ENCODE measurements at regions not wholly inside any gene's neighbourhood (a gene's known extent, or its start where the extent isn't known, plus 50 kb on each side); places are given as distances from the start of the nearest gene placed in this dataset.

DNA sequence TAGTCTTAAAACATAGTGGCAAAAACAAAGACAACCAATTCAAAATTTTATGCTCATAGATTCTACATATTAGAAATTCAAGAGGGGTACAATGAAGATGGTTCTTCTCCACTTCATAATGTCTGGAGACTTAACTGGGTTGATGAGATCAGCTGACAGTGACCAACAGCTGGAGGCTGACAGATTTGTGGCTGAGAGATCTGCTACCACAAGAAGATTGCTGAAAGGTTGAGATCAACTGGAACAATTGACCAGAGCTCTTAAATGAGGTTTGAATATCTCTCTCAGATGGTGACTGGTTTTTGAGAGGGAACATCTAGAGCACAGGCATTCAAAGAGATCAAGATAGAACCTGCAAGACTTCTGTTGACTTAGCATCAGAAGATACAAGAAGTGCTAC is 254.1 kb upstream of the ARPP21 start:
- H3K9me3 ChIP-seq (ENCODE audit: low read length), result no peaks in the 10 kb centered on the region
- H3K9me2 ChIP-seq (ENCODE audit: insufficient read depth, low read length), result no peaks in the 10 kb centered on the region
- no peaks in the 10 kb centered on the region for H3K27me3 ChIP-seq (ENCODE audit: insufficient read depth, low read depth, low read length)
- no peak overlapping the region for H3K4me3 ChIP-seq (ENCODE audit: low read length)
- no peak overlapping the region for H2AFZ ChIP-seq (ENCODE audit: low read depth, low read length)
- no peaks in the 10 kb centered on the region for H4K20me1 ChIP-seq (ENCODE audit: insufficient read depth)
- TF ChIP-seq EZH2 (IDR thresholded peaks at IDR 0.05; ENCODE audit: borderline replicate concordance, insufficient read depth, low read length, poor library complexity, severe bottlenecking), result no peak
- TF ChIP-seq, protein P1, sequence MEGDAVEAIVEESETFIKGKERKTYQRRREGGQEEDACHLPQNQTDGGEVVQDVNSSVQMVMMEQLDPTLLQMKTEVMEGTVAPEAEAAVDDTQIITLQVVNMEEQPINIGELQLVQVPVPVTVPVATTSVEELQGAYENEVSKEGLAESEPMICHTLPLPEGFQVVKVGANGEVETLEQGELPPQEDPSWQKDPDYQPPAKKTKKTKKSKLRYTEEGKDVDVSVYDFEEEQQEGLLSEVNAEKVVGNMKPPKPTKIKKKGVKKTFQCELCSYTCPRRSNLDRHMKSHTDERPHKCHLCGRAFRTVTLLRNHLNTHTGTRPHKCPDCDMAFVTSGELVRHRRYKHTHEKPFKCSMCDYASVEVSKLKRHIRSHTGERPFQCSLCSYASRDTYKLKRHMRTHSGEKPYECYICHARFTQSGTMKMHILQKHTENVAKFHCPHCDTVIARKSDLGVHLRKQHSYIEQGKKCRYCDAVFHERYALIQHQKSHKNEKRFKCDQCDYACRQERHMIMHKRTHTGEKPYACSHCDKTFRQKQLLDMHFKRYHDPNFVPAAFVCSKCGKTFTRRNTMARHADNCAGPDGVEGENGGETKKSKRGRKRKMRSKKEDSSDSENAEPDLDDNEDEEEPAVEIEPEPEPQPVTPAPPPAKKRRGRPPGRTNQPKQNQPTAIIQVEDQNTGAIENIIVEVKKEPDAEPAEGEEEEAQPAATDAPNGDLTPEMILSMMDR (IDR thresholded peaks at IDR 0.05; ENCODE audit: poor library complexity, severe bottlenecking), result no peak
- no peak overlapping the region for H3K27ac ChIP-seq (ENCODE audit: low read length)
- no peak overlapping the region for H3K9ac ChIP-seq (ENCODE audit: low read length)
- no peak overlapping the region for H3K4me2 ChIP-seq (ENCODE audit: low read length)
- no peaks in the 10 kb centered on the region for H3F3A ChIP-seq (ENCODE audit: insufficient read depth, low read length, poor library complexity, severe bottlenecking)
- no peaks in the 10 kb centered on the region for H3K79me2 ChIP-seq (replicated peaks; ENCODE audit: insufficient read depth, low read length)
- H3K36me3 ChIP-seq (ENCODE audit: insufficient read depth, low read length), result no peaks in the 10 kb centered on the region

DNA sequence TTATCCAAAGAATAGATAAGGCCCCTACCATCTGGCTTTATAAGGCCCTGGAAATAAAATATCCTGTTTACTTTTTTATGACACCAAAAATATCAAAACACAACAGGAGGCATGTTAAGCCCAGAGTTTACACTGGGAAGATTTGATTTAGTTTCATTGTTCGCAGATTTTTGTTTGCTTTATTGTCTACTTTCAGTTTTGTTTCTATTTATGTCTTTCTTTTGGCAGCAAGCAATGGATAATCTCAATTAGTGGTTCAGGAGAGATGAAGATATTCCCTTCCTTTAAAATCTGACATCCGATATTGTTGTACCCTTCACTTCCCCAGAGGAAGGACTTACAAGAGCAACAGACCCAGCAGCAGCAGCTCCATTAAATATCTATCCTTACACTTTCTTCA is 249.4 kb upstream of the ARPP21 start:
- Histone ChIP-seq H3K79me2 (replicated peaks; ENCODE audit: insufficient read depth, low read length) (no peaks in the 10 kb centered on the region), H3K9me2 (ENCODE audit: insufficient read depth, low read length) (no peaks in the 10 kb centered on the region), H2AFZ (ENCODE audit: low read depth, low read length) (no peak overlapping the region), H3K9ac (ENCODE audit: low read length) (no peak overlapping the region), H3K27ac (ENCODE audit: low read length) (no peak overlapping the region), H3K4me2 (ENCODE audit: low read length) (no peak overlapping the region), H3K36me3 (ENCODE audit: insufficient read depth, low read length) (no peaks in the 10 kb centered on the region), H3K4me3 (ENCODE audit: low read length) (no peak overlapping the region), H4K20me1 (ENCODE audit: insufficient read depth) (no peaks in the 10 kb centered on the region), H3K27me3 (ENCODE audit: insufficient read depth, low read depth, low read length) (no peaks in the 10 kb centered on the region), H3K9me3 (ENCODE audit: low read length) (no peaks in the 10 kb centered on the region), H3F3A (ENCODE audit: insufficient read depth, low read length, poor library complexity, severe bottlenecking) (no peaks in the 10 kb centered on the region)
- no peak for TF ChIP-seq TAF1 (IDR thresholded peaks at IDR 0.05; ENCODE audit: low read depth)
- TF ChIP-seq, protein P2, sequence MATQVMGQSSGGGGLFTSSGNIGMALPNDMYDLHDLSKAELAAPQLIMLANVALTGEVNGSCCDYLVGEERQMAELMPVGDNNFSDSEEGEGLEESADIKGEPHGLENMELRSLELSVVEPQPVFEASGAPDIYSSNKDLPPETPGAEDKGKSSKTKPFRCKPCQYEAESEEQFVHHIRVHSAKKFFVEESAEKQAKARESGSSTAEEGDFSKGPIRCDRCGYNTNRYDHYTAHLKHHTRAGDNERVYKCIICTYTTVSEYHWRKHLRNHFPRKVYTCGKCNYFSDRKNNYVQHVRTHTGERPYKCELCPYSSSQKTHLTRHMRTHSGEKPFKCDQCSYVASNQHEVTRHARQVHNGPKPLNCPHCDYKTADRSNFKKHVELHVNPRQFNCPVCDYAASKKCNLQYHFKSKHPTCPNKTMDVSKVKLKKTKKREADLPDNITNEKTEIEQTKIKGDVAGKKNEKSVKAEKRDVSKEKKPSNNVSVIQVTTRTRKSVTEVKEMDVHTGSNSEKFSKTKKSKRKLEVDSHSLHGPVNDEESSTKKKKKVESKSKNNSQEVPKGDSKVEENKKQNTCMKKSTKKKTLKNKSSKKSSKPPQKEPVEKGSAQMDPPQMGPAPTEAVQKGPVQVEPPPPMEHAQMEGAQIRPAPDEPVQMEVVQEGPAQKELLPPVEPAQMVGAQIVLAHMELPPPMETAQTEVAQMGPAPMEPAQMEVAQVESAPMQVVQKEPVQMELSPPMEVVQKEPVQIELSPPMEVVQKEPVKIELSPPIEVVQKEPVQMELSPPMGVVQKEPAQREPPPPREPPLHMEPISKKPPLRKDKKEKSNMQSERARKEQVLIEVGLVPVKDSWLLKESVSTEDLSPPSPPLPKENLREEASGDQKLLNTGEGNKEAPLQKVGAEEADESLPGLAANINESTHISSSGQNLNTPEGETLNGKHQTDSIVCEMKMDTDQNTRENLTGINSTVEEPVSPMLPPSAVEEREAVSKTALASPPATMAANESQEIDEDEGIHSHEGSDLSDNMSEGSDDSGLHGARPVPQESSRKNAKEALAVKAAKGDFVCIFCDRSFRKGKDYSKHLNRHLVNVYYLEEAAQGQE (IDR thresholded peaks at IDR 0.05; ENCODE audit: borderline replicate concordance), result no peak
- TF ChIP-seq RAD21 (conservative IDR thresholded peaks at IDR 0.05), result no peak
- TF ChIP-seq, protein P1 (IDR thresholded peaks at IDR 0.05; ENCODE audit: poor library complexity, severe bottlenecking), result no peak
- TF ChIP-seq SMC3 (conservative IDR thresholded peaks at IDR 0.05; ENCODE audit: poor library complexity), result no peak
- TF ChIP-seq EP300 (conservative IDR thresholded peaks at IDR 0.05; ENCODE audit: poor library complexity, severe bottlenecking), result no peak
- no peak for TF ChIP-seq POLR2AphosphoS5 (IDR thresholded peaks at IDR 0.05)
- TF ChIP-seq MXI1 (conservative IDR thresholded peaks at IDR 0.05; ENCODE audit: poor library complexity, severe bottlenecking), result no peak
- no peak for TF ChIP-seq EZH2 (IDR thresholded peaks at IDR 0.05; ENCODE audit: borderline replicate concordance, insufficient read depth, low read length, poor library complexity, severe bottlenecking)

Measured in neural cell (in vitro differentiated cells).